ENCODE measurements at regions not wholly inside any gene's neighbourhood (a gene's known extent, or its start where the extent isn't known, plus 50 kb on each side); places are given as distances from the start of the nearest gene placed in this dataset.
"Not testable (repeated sequence)": the region's sequence is repeated elsewhere in the genome, so short reads cannot be mapped to it uniquely, and the experiment has no call there.

DNA sequence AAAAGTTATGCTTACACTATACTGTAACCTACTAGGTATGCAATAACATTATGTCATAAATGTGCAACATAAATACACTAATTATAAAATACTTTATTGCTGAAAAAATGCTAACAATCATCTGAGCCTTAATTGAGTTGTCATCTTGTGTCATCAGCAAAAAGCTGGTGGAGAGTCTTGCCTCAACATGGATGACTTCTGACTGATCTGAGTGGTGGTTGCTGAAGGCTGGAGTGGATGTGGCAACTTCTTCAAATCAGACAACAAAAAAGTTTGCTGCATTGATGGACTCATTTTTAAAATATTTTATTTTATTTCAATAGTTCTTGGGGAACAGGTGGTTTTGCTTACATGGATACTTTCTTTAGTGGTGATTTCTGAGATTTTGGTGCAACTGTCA is 93.9 kb upstream of the AMN1 start:
- H3K9me3 ChIP-seq (ENCODE audit: control insufficient read depth in 2 of 2, low read length in 2 of 2): no peaks in the 10 kb centered on the region
- no peak overlapping the region for H3K4me3 ChIP-seq (ENCODE audit: low read length in 2 of 2)
- H3K9ac ChIP-seq (ENCODE audit: low read depth in 1 of 2, low read length in 2 of 2): no peak overlapping the region
- no peak overlapping the region for H3K27ac ChIP-seq (ENCODE audit: low read depth in 2 of 2, low read length in 2 of 2)
- H3K27me3 ChIP-seq (ENCODE audit: control insufficient read depth in 2 of 2, insufficient read depth in 2 of 2, low read length in 2 of 2): no peaks in the 10 kb centered on the region
- no peaks in the 10 kb centered on the region for H3K36me3 ChIP-seq (ENCODE audit: control insufficient read depth in 2 of 2, insufficient read depth in 2 of 2, low read length in 2 of 2)
- no peaks in the 10 kb centered on the region for H3K4me1 ChIP-seq (ENCODE audit: control insufficient read depth in 2 of 2, insufficient read depth in 2 of 2, low read length in 2 of 2)

- Histone ChIP-seq H3K9ac (ENCODE audit: low read depth in 1 of 2, low read length in 2 of 2) (no peak overlapping the region), H3K4me1 (ENCODE audit: control insufficient read depth in 2 of 2, insufficient read depth in 2 of 2, low read length in 2 of 2) (no peaks in the 10 kb centered on the region), H3K36me3 (ENCODE audit: control insufficient read depth in 2 of 2, insufficient read depth in 2 of 2, low read length in 2 of 2) (no peaks in the 10 kb centered on the region), H3K27me3 (ENCODE audit: control insufficient read depth in 2 of 2, insufficient read depth in 2 of 2, low read length in 2 of 2) (no peaks in the 10 kb centered on the region), H3K27ac (ENCODE audit: low read depth in 2 of 2, low read length in 2 of 2) (no peak overlapping the region), H3K4me3 (ENCODE audit: low read length in 2 of 2) (no peak overlapping the region), H3K9me3 (ENCODE audit: control insufficient read depth in 2 of 2, low read length in 2 of 2) (no peaks in the 10 kb centered on the region)
These were observed 92.7 kb upstream of the AMN1 start for GRCh38 chr12:31821484-31821883.

- Histone ChIP-seq H3K9me3 (ENCODE audit: control insufficient read depth in 2 of 2, low read length in 2 of 2) (no peaks in the 10 kb centered on the region), H3K9ac (ENCODE audit: low read depth in 1 of 2, low read length in 2 of 2) (no peak overlapping the region), H3K27me3 (ENCODE audit: control insufficient read depth in 2 of 2, insufficient read depth in 2 of 2, low read length in 2 of 2) (no peaks in the 10 kb centered on the region), H3K27ac (ENCODE audit: low read depth in 2 of 2, low read length in 2 of 2) (no peak overlapping the region), H3K4me1 (ENCODE audit: control insufficient read depth in 2 of 2, insufficient read depth in 2 of 2, low read length in 2 of 2) (no peaks in the 10 kb centered on the region), H3K4me3 (ENCODE audit: low read length in 2 of 2) (no peak overlapping the region), H3K36me3 (ENCODE audit: control insufficient read depth in 2 of 2, insufficient read depth in 2 of 2, low read length in 2 of 2) (no peaks in the 10 kb centered on the region)
These were observed 92.0 kb upstream of the AMN1 start for GRCh38 chr12:31820832-31821231.

DNA sequence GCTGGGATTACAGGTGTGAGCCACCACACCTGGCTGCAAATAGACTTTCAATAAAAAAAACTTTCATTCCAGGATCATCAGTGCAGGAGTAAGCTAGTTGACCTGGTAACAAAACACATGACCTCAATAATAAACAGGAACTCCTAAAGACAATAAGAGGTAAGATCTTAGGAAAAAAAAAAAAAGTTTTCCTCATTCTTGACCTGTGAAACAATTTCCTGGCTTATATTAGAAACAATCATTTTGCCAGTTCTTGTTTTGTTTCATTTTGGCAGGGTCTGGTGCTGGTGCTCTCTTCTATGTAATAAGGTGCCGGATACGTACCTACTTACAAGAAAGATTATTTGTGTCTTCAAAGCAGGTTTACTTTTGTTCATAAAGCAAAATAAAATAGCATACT is 90.6 kb upstream of the AMN1 start:
- no peaks in the 10 kb centered on the region for H3K9me3 ChIP-seq (ENCODE audit: control insufficient read depth in 2 of 2, low read length in 2 of 2)
- no peak overlapping the region for H3K9ac ChIP-seq (ENCODE audit: low read depth in 1 of 2, low read length in 2 of 2)
- no peak overlapping the region for H3K4me3 ChIP-seq (ENCODE audit: low read length in 2 of 2)
- H3K27me3 ChIP-seq (ENCODE audit: control insufficient read depth in 2 of 2, insufficient read depth in 2 of 2, low read length in 2 of 2): no peaks in the 10 kb centered on the region
- H3K4me1 ChIP-seq (ENCODE audit: control insufficient read depth in 2 of 2, insufficient read depth in 2 of 2, low read length in 2 of 2): no peaks in the 10 kb centered on the region
- H3K27ac ChIP-seq (ENCODE audit: low read depth in 2 of 2, low read length in 2 of 2): no peak overlapping the region
- no peaks in the 10 kb centered on the region for H3K36me3 ChIP-seq (ENCODE audit: control insufficient read depth in 2 of 2, insufficient read depth in 2 of 2, low read length in 2 of 2)

DNA sequence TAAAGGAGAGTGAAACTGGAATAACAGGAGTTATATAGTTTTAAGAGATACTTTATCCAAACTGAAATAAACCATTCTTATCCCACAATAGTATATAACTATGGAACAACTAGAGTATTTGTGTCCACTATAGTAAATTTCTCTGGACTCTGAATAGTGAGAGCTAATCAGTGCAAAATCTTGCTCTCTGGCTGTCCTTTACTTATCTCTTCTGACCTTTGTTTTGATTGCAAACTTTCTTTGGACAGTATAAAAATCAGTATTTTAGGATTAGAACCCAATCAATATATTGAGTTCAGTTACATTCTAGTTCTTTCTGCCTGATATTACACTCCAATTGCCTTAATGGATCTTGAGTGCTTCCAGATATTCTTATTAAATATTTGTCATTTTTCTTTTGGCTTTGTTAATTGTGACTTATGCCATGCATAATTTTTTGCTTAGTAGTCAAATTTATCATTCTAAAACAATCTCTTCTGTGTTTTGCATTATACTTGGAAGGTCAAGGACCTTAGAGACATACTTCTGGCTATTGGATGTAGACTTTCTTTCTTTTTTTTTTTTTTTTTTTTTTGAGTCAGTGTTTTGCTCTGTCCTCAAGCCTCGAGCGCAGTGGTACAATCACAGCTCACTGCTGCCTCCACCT is 89.9 kb upstream of the AMN1 start:
- no peaks in the 10 kb centered on the region for H3K27me3 ChIP-seq (ENCODE audit: control insufficient read depth in 2 of 2, insufficient read depth in 2 of 2, low read length in 2 of 2)
- no peak overlapping the region for H3K4me3 ChIP-seq (ENCODE audit: low read length in 2 of 2)
- no peaks in the 10 kb centered on the region for H3K4me1 ChIP-seq (ENCODE audit: control insufficient read depth in 2 of 2, insufficient read depth in 2 of 2, low read length in 2 of 2)
- H3K36me3 ChIP-seq (ENCODE audit: control insufficient read depth in 2 of 2, insufficient read depth in 2 of 2, low read length in 2 of 2): no peaks in the 10 kb centered on the region
- no peak overlapping the region for H3K27ac ChIP-seq (ENCODE audit: low read depth in 2 of 2, low read length in 2 of 2)
- no peak overlapping the region for H3K9ac ChIP-seq (ENCODE audit: low read depth in 1 of 2, low read length in 2 of 2)
- no peaks in the 10 kb centered on the region for H3K9me3 ChIP-seq (ENCODE audit: control insufficient read depth in 2 of 2, low read length in 2 of 2)

- Histone ChIP-seq H3K4me1 (ENCODE audit: control insufficient read depth in 2 of 2, insufficient read depth in 2 of 2, low read length in 2 of 2) (no peaks in the 10 kb centered on the region), H3K4me3 (ENCODE audit: low read length in 2 of 2) (no peak overlapping the region), H3K36me3 (ENCODE audit: control insufficient read depth in 2 of 2, insufficient read depth in 2 of 2, low read length in 2 of 2) (no peaks in the 10 kb centered on the region), H3K9ac (ENCODE audit: low read depth in 1 of 2, low read length in 2 of 2) (no peak overlapping the region), H3K27ac (ENCODE audit: low read depth in 2 of 2, low read length in 2 of 2) (no peak overlapping the region), H3K9me3 (ENCODE audit: control insufficient read depth in 2 of 2, low read length in 2 of 2) (no peaks in the 10 kb centered on the region), H3K27me3 (ENCODE audit: control insufficient read depth in 2 of 2, insufficient read depth in 2 of 2, low read length in 2 of 2) (no peaks in the 10 kb centered on the region)
These were observed 88.3 kb upstream of the AMN1 start for GRCh38 chr12:31817120-31817519.

- Histone ChIP-seq H3K4me1 (ENCODE audit: control insufficient read depth in 2 of 2, insufficient read depth in 2 of 2, low read length in 2 of 2) (no peaks in the 10 kb centered on the region), H3K9ac (ENCODE audit: low read depth in 1 of 2, low read length in 2 of 2) (no peak overlapping the region), H3K36me3 (ENCODE audit: control insufficient read depth in 2 of 2, insufficient read depth in 2 of 2, low read length in 2 of 2) (no peaks in the 10 kb centered on the region), H3K27me3 (ENCODE audit: control insufficient read depth in 2 of 2, insufficient read depth in 2 of 2, low read length in 2 of 2) (no peaks in the 10 kb centered on the region), H3K27ac (ENCODE audit: low read depth in 2 of 2, low read length in 2 of 2) (no peak overlapping the region), H3K9me3 (ENCODE audit: control insufficient read depth in 2 of 2, low read length in 2 of 2) (no peaks in the 10 kb centered on the region), H3K4me3 (ENCODE audit: low read length in 2 of 2) (no peak overlapping the region)
These were observed 86.3 kb upstream of the AMN1 start for GRCh38 chr12:31815096-31815495.

DNA sequence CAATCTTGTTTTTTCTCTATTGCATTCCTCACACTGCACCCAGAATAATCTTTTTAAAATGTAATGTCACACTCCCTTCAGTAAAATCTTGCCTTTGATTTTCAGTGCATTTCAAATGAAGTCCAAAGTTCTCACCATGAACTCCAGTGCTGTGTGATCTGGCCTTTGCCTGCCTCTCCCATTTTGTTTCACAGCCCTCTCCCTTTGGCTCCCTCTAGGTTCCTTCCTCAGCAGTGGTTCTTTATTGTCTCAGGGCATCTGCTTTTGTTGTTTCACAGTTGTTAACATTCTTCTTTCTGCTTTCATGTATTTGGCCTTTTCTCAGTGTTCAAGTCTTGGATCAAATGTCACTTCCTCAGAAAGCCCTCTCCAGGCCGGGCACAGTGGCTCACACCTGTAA is 84.5 kb upstream of the AMN1 start:
- no peaks in the 10 kb centered on the region for H3K9me3 ChIP-seq (ENCODE audit: control insufficient read depth in 2 of 2, low read length in 2 of 2)
- H3K27ac ChIP-seq (ENCODE audit: low read depth in 2 of 2, low read length in 2 of 2): no peak overlapping the region
- H3K9ac ChIP-seq (ENCODE audit: low read depth in 1 of 2, low read length in 2 of 2): no peak overlapping the region
- no peaks in the 10 kb centered on the region for H3K36me3 ChIP-seq (ENCODE audit: control insufficient read depth in 2 of 2, insufficient read depth in 2 of 2, low read length in 2 of 2)
- H3K27me3 ChIP-seq (ENCODE audit: control insufficient read depth in 2 of 2, insufficient read depth in 2 of 2, low read length in 2 of 2): no peaks in the 10 kb centered on the region
- no peak overlapping the region for H3K4me3 ChIP-seq (ENCODE audit: low read length in 2 of 2)
- no peaks in the 10 kb centered on the region for H3K4me1 ChIP-seq (ENCODE audit: control insufficient read depth in 2 of 2, insufficient read depth in 2 of 2, low read length in 2 of 2)

DNA sequence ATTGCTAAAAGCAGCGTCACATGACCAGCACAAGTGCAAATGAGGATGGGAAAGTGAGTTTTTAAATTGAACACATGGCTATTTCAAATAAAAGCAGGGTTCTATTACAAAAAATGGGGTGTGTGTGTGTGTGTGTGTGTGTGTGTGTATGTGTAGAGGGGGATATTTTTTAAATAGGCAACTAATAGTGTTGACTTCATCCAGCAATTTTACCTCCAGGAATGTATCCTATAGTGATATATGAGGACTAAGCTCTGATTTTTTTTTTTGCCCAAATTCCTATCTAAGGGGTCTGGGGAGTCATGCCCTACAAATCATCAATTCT is 78.9 kb upstream of the AMN1 start:
- H3K4me1 ChIP-seq (ENCODE audit: control insufficient read depth in 2 of 2, insufficient read depth in 2 of 2, low read length in 2 of 2): no peaks in the 10 kb centered on the region
- H3K9me3 ChIP-seq (ENCODE audit: control insufficient read depth in 2 of 2, low read length in 2 of 2): no peaks in the 10 kb centered on the region
- H3K9ac ChIP-seq (ENCODE audit: low read depth in 1 of 2, low read length in 2 of 2): peak overlapping the region in 1 of 2 donors; percentile 14
- no peak overlapping the region for H3K4me3 ChIP-seq (ENCODE audit: low read length in 2 of 2)
- no peak overlapping the region for H3K27ac ChIP-seq (ENCODE audit: low read depth in 2 of 2, low read length in 2 of 2)
- H3K36me3 ChIP-seq (ENCODE audit: control insufficient read depth in 2 of 2, insufficient read depth in 2 of 2, low read length in 2 of 2): no peaks in the 10 kb centered on the region
- no peaks in the 10 kb centered on the region for H3K27me3 ChIP-seq (ENCODE audit: control insufficient read depth in 2 of 2, insufficient read depth in 2 of 2, low read length in 2 of 2)

GRCh38 chr12:31807081-31807772 is 78.4 kb upstream of the AMN1 start:
- not testable (repeated sequence) for H3K4me3 ChIP-seq (ENCODE audit: low read length in 2 of 2)

More at GRCh38 chr12:31807081-31807772, 78.4 kb upstream of the AMN1 start:
- not testable (repeated sequence) for H3K36me3 ChIP-seq (ENCODE audit: control insufficient read depth in 2 of 2, insufficient read depth in 2 of 2, low read length in 2 of 2); H3K4me1 ChIP-seq (ENCODE audit: control insufficient read depth in 2 of 2, insufficient read depth in 2 of 2, low read length in 2 of 2); H3K27me3 ChIP-seq (ENCODE audit: control insufficient read depth in 2 of 2, insufficient read depth in 2 of 2, low read length in 2 of 2); H3K27ac ChIP-seq (ENCODE audit: low read depth in 2 of 2, low read length in 2 of 2); H3K9me3 ChIP-seq (ENCODE audit: control insufficient read depth in 2 of 2, low read length in 2 of 2)
- peak overlapping the region in 1 of 2 donors; percentile 14 for H3K9ac ChIP-seq (ENCODE audit: low read depth in 1 of 2, low read length in 2 of 2)
